ENCODE measurements at regions not wholly inside any gene's neighbourhood (a gene's known extent, or its start where the extent isn't known, plus 50 kb on each side); places are given as distances from the start of the nearest gene placed in this dataset.

DNA sequence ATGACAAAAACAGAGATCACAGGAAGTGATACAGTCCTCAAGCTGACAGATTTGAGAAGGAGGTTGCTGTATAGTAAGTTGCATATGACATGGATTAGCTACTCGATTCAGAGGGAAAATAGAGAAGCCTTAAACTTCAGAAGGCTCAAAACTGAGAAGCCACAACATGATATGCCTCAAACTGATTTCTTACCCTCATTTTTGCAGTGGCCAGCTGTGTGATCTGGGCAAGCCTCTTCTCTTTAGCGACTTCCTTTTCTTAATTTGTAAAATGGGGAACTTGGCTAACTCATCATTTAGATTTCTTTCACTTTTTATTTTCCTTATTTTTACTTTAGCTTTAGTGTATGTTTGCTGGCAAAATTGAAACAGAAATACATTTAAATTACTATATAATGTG, 421.1 kb downstream of the KIF4B start:
- H3K9me3 ChIP-seq = no peaks in the 10 kb centered on the region
- no peaks in the 10 kb centered on the region for H3K36me3 ChIP-seq
- H3K4me1 ChIP-seq = no peaks in the 10 kb centered on the region
- TF ChIP-seq POLR2A (IDR thresholded peaks at IDR 0.05) = no peak
- TF ChIP-seq, protein P1, sequence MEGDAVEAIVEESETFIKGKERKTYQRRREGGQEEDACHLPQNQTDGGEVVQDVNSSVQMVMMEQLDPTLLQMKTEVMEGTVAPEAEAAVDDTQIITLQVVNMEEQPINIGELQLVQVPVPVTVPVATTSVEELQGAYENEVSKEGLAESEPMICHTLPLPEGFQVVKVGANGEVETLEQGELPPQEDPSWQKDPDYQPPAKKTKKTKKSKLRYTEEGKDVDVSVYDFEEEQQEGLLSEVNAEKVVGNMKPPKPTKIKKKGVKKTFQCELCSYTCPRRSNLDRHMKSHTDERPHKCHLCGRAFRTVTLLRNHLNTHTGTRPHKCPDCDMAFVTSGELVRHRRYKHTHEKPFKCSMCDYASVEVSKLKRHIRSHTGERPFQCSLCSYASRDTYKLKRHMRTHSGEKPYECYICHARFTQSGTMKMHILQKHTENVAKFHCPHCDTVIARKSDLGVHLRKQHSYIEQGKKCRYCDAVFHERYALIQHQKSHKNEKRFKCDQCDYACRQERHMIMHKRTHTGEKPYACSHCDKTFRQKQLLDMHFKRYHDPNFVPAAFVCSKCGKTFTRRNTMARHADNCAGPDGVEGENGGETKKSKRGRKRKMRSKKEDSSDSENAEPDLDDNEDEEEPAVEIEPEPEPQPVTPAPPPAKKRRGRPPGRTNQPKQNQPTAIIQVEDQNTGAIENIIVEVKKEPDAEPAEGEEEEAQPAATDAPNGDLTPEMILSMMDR (IDR thresholded peaks at IDR 0.05) = no peak
- no peak overlapping the region for H3K4me3 ChIP-seq (replicated peaks in 1 of 3)
- H3K27me3 ChIP-seq = no peaks in the 10 kb centered on the region
- 73 to 79% methylated on average over 2 of the region's 2 CpGs for WGBS, 2 donors
- DNase-seq = no peak
- intact Hi-C loops (cut with DNase I) = no loop called here
- no peak overlapping the region for H3K27ac ChIP-seq

- Histone ChIP-seq H3K36me3 (no peaks in the 10 kb centered on the region), H3K9me3 (no peaks in the 10 kb centered on the region), H3K27ac (no peak overlapping the region), H3K4me1 (no peaks in the 10 kb centered on the region), H3K4me3 (replicated peaks in 1 of 3) (no peak overlapping the region), H3K27me3 (no peaks in the 10 kb centered on the region)
- TF ChIP-seq, protein P1 (IDR thresholded peaks at IDR 0.05) = no peak
- no peak for TF ChIP-seq POLR2A (IDR thresholded peaks at IDR 0.05)
- intact Hi-C loops (cut with DNase I) = no loop called here
- DNase-seq = no peak
Measured at GRCh38 chr5:155441849-155442248, 428.3 kb downstream of the KIF4B start.

DNA sequence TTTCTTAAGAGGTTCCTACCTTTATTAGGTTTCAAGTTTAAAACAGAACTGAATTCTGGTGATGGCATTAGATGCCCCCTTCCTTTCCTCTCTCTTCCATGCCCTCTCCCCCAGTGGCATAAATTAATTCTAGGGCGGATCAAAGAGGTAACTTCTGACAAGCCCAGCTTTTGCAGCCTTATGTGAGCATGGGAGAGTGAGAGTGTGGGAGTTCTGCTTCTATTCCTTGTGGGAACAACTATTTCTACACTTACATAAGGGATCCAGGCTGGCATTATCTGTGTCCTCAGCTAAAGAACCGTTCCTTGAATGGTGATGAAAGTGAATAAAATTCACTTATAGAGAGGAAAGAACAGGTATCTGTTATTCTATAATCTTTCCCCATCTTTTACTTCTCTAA, 437.6 kb downstream of the KIF4B start:
- H3K27me3 ChIP-seq = no peaks in the 10 kb centered on the region
- H3K4me3 ChIP-seq (replicated peaks in 1 of 3) = no peak overlapping the region
- H3K9me3 ChIP-seq = no peaks in the 10 kb centered on the region
- TF ChIP-seq POLR2A (IDR thresholded peaks at IDR 0.05) = no peak
- TF ChIP-seq, protein P1 (IDR thresholded peaks at IDR 0.05) = no peak
- WGBS, 2 donors = 79 to 86% methylated on average over 2 of the region's 2 CpGs
- no peak for DNase-seq
- no peaks in the 10 kb centered on the region for H3K4me1 ChIP-seq
- no peaks in the 10 kb centered on the region for H3K36me3 ChIP-seq
- intact Hi-C loops (cut with DNase I) = no loop called here
- H3K27ac ChIP-seq = no peak overlapping the region

DNA sequence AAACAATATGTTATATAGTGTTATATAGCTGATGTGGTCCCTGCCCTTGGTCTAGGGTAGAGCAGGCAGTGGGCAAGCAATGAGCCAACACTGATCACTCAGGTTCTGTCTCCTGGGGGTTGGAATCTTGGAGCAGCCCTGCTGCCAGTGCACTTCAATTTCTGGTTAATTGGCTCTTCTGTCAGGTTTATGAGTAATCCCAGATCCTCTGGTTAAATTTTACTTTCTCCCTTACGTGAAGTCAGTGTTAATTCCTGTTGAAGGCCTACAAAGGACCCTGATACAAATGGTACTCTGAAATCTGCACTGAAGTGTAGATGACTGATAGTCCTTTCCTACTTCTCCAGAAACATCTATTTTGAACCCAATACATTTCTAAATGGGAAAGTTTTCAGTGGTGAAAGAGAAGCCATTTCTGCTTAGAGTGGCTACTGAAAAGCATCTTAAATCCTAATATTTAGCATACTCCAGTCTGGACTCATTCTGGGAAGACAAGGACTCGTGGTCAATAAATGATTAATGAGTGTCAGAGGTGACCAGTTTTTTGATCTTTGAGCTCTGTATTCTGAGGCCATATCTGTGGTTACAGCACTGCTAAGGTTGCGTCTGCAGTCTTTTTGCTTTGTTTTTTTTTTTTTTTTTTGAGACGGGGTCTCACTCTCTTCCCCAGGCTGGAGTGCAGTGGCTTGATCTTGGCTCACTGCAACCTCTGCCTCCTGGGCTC, 442.4 kb downstream of the KIF4B start:
- Histone ChIP-seq H3K4me3 (replicated peaks in 1 of 3) (no peak overlapping the region), H3K27me3 (no peaks in the 10 kb centered on the region), H3K27ac (no peak overlapping the region), H3K9me3 (no peaks in the 10 kb centered on the region), H3K4me1 (no peaks in the 10 kb centered on the region), H3K36me3 (no peaks in the 10 kb centered on the region)
- intact Hi-C loops (cut with DNase I) = no loop called here
- WGBS, 2 donors = 87 to 88% methylated on average over 4 of the region's 4 CpGs
- TF ChIP-seq, protein P1 (IDR thresholded peaks at IDR 0.05) = no peak
- no peak for TF ChIP-seq POLR2A (IDR thresholded peaks at IDR 0.05)
- DNase-seq = no peak

DNA sequence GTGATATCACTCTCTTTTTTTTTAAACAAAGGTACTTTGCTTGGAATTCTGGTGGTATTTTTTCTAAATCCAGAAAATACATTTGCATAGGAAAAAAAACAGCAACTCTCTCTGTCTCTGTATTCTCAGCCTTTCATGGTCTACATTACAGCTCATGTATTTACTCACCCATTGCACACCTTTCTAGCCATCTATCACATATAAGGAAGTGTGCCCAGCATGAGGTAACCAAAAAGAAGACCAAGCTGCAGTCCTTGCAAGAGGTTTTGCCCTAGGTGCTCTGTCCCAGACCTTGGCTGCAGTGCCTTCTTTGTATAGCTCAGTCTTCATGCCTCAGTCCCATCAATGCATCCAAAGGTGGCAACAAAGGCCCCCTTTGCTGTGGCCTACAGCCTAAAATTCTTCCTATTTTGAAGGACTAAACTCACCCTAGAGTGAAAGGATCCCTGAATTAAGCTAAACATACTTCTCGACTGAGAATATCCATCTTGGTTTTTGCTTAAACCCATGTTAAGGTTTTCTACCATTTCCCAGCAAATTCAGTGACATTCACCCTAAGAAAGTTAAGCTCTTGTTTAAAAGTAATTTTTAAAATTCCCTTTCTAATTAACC, 446.4 kb downstream of the KIF4B start:
- DNase-seq = no peak
- Histone ChIP-seq H3K36me3 (no peaks in the 10 kb centered on the region), H3K4me1 (no peaks in the 10 kb centered on the region), H3K27me3 (no peaks in the 10 kb centered on the region), H3K27ac (no peak overlapping the region), H3K4me3 (replicated peaks in 1 of 3) (no peak overlapping the region), H3K9me3 (no peaks in the 10 kb centered on the region)
- intact Hi-C loops (cut with DNase I) = no loop called here
- TF ChIP-seq POLR2A (IDR thresholded peaks at IDR 0.05) = no peak
- TF ChIP-seq, protein P1 (IDR thresholded peaks at IDR 0.05) = no peak
- 84 to 90% methylated on average over 1 of the region's 1 CpG for WGBS, 2 donors
